ENCODE measurements at regions not wholly inside any gene's neighbourhood (a gene's known extent, or its start where the extent isn't known, plus 50 kb on each side); places are given as distances from the start of the nearest gene placed in this dataset.
A peak's percentile ranks its signal among the peaks of the same experiment; 100 is the strongest.

DNA sequence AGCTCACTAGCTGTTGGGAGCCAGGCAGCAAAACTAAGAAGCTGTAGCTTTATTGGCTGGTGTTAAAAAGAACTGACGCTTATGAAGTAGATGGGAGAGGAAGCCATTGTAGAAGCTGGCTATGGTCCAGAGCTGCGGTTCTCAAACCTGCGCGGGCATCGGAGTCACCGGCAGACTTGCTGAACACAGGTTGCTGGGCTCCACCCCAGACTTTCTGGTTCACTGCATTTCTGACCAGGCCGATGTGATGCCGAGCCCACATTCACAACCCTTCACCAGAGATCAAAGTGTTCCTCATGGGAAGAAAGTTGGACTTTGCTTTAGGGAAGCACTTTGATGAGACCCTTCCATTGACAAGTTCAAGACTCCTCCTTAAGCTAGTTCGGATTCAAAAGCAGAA is 231.6 kb downstream of the QKI start:
- no peaks in the 10 kb centered on the region for H3K4me1 ChIP-seq (ENCODE audit: control insufficient read depth in 1 of 2, extremely low read depth in 1 of 2, insufficient read depth in 2 of 2, low read length in 2 of 2)
- Mint-ChIP-seq H3K36me3 (no peaks in the 10 kb centered on the region), H3K27me3 (peaks cover 0 to 6% of the 10 kb centered on the region in 2 donors), H3K9me3 (no peaks in the 10 kb centered on the region), H3K4me3 (no peak overlapping the region), H3K27ac (no peak overlapping the region), H3K4me1 (no peaks in the 10 kb centered on the region)
- CTCF ChIA-PET = no interaction called here
- H3K4me3 ChIP-seq (ENCODE audit: control insufficient read depth in 1 of 2, extremely low read depth in 1 of 2, low read length in 1 of 2) = no peak overlapping the region
- H3K9me3 ChIP-seq = no peaks in the 10 kb centered on the region
- POLR2A ChIA-PET = no interaction called here
- no peak for DNase-seq
- WGBS (ENCODE audit: insufficient coverage) = 93% methylated on average over 9 of the region's 9 CpGs
- peaks cover 0 to 4% of the 10 kb centered on the region in 2 experiments for H3K27me3 ChIP-seq (replicated peaks in 1 of 2; ENCODE audit: control insufficient read depth in 2 of 2, extremely low read depth in 1 of 2, insufficient read depth in 2 of 2, low read length in 1 of 2)
- no peak overlapping the region for H3K27ac ChIP-seq (ENCODE audit: low read length)
- no peaks in the 10 kb centered on the region for H3K36me3 ChIP-seq (ENCODE audit: control insufficient read depth in 2 of 2, extremely low read depth in 1 of 2, insufficient read depth in 1 of 2, low read length in 1 of 2)
- no peak for ATAC-seq (replicated peaks in 1 of 4)

DNA sequence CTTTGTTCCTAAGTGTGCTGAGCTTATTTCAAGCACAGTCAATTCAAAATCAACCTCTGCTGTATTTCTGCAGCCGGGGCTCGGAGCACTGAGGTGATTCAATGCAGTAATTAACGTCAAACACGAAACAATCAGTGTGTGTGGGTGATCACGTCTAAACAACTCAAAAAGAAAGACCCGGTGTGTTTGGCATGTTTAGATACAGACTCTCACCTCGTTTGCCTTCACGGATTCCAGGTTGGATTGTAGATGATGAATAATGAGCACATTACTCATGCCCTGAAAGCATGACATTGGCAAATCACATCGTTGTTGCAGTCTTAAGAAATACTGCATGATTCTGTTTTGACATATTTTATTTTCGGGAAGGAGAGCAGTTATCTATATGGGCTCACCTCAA is 231.0 kb downstream of the QKI start:
- 73% methylated on average over 8 of the region's 10 CpGs for WGBS (ENCODE audit: insufficient coverage)
- H3K4me3 ChIP-seq (ENCODE audit: control insufficient read depth in 1 of 2, extremely low read depth in 1 of 2, low read length in 1 of 2) = no peak overlapping the region
- H3K36me3 ChIP-seq (ENCODE audit: control insufficient read depth in 2 of 2, extremely low read depth in 1 of 2, insufficient read depth in 1 of 2, low read length in 1 of 2) = no peaks in the 10 kb centered on the region
- ChIA-PET POLR2A (no interaction called here), CTCF (no interaction called here)
- Mint-ChIP-seq H3K27ac (no peak overlapping the region), H3K4me1 (no peaks in the 10 kb centered on the region), H3K9me3 (no peaks in the 10 kb centered on the region), H3K27me3 (peaks cover 0 to 6% of the 10 kb centered on the region in 2 donors), H3K36me3 (no peaks in the 10 kb centered on the region), H3K4me3 (no peak overlapping the region)
- no peaks in the 10 kb centered on the region for H3K9me3 ChIP-seq
- DNase-seq (no peak), ATAC-seq (replicated peaks in 1 of 4) (no peak)
- peaks cover 0 to 6% of the 10 kb centered on the region in 2 experiments for H3K27me3 ChIP-seq (replicated peaks in 1 of 2; ENCODE audit: control insufficient read depth in 2 of 2, extremely low read depth in 1 of 2, insufficient read depth in 2 of 2, low read length in 1 of 2)
- no peaks in the 10 kb centered on the region for H3K4me1 ChIP-seq (ENCODE audit: control insufficient read depth in 1 of 2, extremely low read depth in 1 of 2, insufficient read depth in 2 of 2, low read length in 2 of 2)
- no peak overlapping the region for H3K27ac ChIP-seq (ENCODE audit: low read length)

DNA sequence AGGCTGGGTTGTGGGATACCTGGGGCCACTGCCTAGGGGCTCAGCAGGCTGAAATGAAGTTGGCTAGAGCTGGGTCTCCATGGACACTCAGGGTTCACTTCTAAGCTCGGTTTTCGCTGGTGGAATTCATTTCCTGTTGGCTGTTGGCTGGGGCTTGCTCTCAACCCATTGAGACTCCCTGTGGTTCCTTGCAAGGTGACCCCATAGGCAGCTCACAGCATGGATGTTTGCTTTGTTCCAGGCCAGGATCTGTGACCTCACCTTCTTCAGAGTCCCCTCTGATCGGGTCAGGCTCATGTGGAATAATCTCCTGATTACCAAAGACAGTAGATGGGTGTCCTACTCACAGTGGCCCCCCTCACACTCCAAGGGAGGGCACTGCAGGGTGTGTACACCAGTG is 229.3 kb downstream of the QKI start:
- Histone ChIP-seq H3K4me3 (ENCODE audit: control insufficient read depth in 1 of 2, extremely low read depth in 1 of 2, low read length in 1 of 2) (no peak overlapping the region), H3K9me3 (no peaks in the 10 kb centered on the region), H3K4me1 (ENCODE audit: control insufficient read depth in 1 of 2, extremely low read depth in 1 of 2, insufficient read depth in 2 of 2, low read length in 2 of 2) (no peaks in the 10 kb centered on the region), H3K27me3 (replicated peaks in 1 of 2; ENCODE audit: control insufficient read depth in 2 of 2, extremely low read depth in 1 of 2, insufficient read depth in 2 of 2, low read length in 1 of 2) (peaks cover 0 to 10% of the 10 kb centered on the region in 2 experiments), H3K36me3 (ENCODE audit: control insufficient read depth in 2 of 2, extremely low read depth in 1 of 2, insufficient read depth in 1 of 2, low read length in 1 of 2) (no peaks in the 10 kb centered on the region), H3K27ac (ENCODE audit: low read length) (no peak overlapping the region)
- ChIA-PET POLR2A (no interaction called here), CTCF (no interaction called here)
- no peak for ATAC-seq (replicated peaks in 1 of 4)
- 80% methylated on average over 1 of the region's 3 CpGs for WGBS (ENCODE audit: insufficient coverage)
- Mint-ChIP-seq H3K4me3 (no peak overlapping the region), H3K27me3 (peaks cover 0 to 1% of the 10 kb centered on the region in 2 donors), H3K36me3 (no peaks in the 10 kb centered on the region), H3K9me3 (no peaks in the 10 kb centered on the region), H3K4me1 (no peaks in the 10 kb centered on the region), H3K27ac (no peak overlapping the region)
- no peak for DNase-seq

DNA sequence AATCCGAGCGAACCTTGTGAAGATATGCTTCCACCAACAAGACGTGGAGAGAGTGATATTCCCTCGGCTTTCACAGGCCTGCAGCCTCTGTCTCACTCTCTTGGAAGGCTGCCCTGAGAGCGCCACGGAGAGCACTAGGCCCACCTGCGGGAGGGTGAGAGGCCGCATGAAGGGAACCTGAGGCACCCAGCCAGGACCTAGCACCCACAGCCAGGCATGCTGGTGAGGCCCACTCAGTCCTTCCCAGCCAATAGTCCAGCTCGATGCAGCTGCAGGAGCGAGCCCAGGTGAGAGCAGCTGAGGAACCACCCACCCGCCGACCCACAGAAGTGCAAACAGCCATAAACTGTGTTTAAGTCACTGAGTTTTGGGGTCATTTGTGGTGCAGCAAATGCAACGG is 227.2 kb downstream of the QKI start:
- H3K27ac ChIP-seq (ENCODE audit: low read length) = no peak overlapping the region
- no peak overlapping the region for H3K4me3 ChIP-seq (ENCODE audit: control insufficient read depth in 1 of 2, extremely low read depth in 1 of 2, low read length in 1 of 2)
- ATAC-seq (replicated peaks in 1 of 4) (no peak), DNase-seq (no peak)
- Mint-ChIP-seq H3K27ac (no peak overlapping the region), H3K27me3 (peaks cover 0 to 1% of the 10 kb centered on the region in 2 donors), H3K4me3 (no peak overlapping the region), H3K4me1 (no peaks in the 10 kb centered on the region), H3K9me3 (no peaks in the 10 kb centered on the region), H3K36me3 (no peaks in the 10 kb centered on the region)
- H3K36me3 ChIP-seq (ENCODE audit: control insufficient read depth in 2 of 2, extremely low read depth in 1 of 2, insufficient read depth in 1 of 2, low read length in 1 of 2) = no peaks in the 10 kb centered on the region
- no peaks in the 10 kb centered on the region for H3K4me1 ChIP-seq (ENCODE audit: control insufficient read depth in 1 of 2, extremely low read depth in 1 of 2, insufficient read depth in 2 of 2, low read length in 2 of 2)
- H3K27me3 ChIP-seq (replicated peaks in 1 of 2; ENCODE audit: control insufficient read depth in 2 of 2, extremely low read depth in 1 of 2, insufficient read depth in 2 of 2, low read length in 1 of 2) = peaks cover 0 to 6% of the 10 kb centered on the region in 2 experiments
- no peaks in the 10 kb centered on the region for H3K9me3 ChIP-seq
- 86% methylated on average over 10 of the region's 13 CpGs for WGBS (ENCODE audit: insufficient coverage)
- ChIA-PET CTCF (no interaction called here), POLR2A (no interaction called here)

DNA sequence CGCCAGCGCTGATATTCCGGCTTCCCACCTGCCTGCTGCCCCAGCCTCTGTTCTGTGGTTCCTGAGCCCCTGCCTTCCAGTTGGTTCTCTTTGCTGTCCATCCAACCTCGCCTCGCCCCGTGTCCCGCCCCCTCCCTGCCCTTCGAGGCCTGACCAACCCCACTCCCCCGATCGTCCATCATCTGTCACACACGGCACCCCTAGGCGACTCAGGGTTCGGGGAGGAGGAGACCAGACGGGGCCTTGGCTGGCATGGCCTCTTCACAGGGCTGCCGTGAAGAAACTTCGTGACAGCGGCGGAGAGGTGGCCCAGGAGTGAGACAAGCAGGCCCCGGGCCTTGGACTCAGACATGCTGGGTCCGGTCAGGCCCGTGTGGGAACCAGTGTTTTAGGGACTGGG is 226.1 kb downstream of the QKI start:
- 92% methylated on average over 17 of the region's 21 CpGs for whole genome bisulfite sequencing (ENCODE audit: insufficient coverage)
- Mint-ChIP-seq H3K36me3 (no peaks in the 10 kb centered on the region), H3K27me3 (peaks cover 0 to 1% of the 10 kb centered on the region in 2 donors), H3K4me3 (no peak overlapping the region), H3K4me1 (no peaks in the 10 kb centered on the region), H3K27ac (no peak overlapping the region), H3K9me3 (no peaks in the 10 kb centered on the region)
- Histone ChIP-seq H3K27me3 (replicated peaks in 1 of 2; ENCODE audit: control insufficient read depth in 2 of 2, extremely low read depth in 1 of 2, insufficient read depth in 2 of 2, low read length in 1 of 2) (peaks cover 0 to 6% of the 10 kb centered on the region in 2 experiments), H3K4me3 (ENCODE audit: control insufficient read depth in 1 of 2, extremely low read depth in 1 of 2, low read length in 1 of 2) (no peak overlapping the region), H3K36me3 (ENCODE audit: control insufficient read depth in 2 of 2, extremely low read depth in 1 of 2, insufficient read depth in 1 of 2, low read length in 1 of 2) (no peaks in the 10 kb centered on the region), H3K9me3 (no peaks in the 10 kb centered on the region), H3K4me1 (ENCODE audit: control insufficient read depth in 1 of 2, extremely low read depth in 1 of 2, insufficient read depth in 2 of 2, low read length in 2 of 2) (no peaks in the 10 kb centered on the region), H3K27ac (ENCODE audit: low read length) (no peak overlapping the region)
- CTCF ChIA-PET = no interaction called here
- ATAC-seq (replicated peaks in 1 of 4) (no peak), DNase-seq (no peak)
- POLR2A ChIA-PET = no interaction called here

DNA sequence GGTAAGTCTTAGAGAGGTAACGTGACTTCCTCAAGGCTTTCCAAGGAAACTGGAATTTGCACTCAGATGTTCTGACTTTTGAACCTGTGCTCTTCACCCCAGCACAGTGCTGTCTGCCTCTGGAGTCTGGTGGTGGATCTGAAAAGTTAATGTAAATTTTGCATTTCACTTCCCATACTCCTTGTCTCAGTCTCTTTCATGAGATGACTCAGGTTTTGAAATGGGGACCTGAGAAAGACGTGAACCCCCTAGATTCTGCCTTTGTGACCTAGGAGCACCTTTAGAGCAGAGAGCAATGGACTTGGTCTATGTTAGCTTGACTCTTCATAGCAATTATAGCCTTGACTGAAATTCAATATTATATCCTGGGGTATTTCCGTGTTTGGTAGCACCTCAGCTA is 223.0 kb downstream of the QKI start:
- no peak for DNase-seq
- no peak overlapping the region for H3K27ac ChIP-seq (ENCODE audit: low read length)
- H3K9me3 ChIP-seq = no peaks in the 10 kb centered on the region
- Mint-ChIP-seq H3K27ac (no peak overlapping the region), H3K4me3 (no peak overlapping the region), H3K36me3 (no peaks in the 10 kb centered on the region), H3K9me3 (no peaks in the 10 kb centered on the region), H3K27me3 (peaks cover 6 to 15% of the 10 kb centered on the region in 2 donors), H3K4me1 (no peaks in the 10 kb centered on the region)
- no peaks in the 10 kb centered on the region for H3K36me3 ChIP-seq (ENCODE audit: control insufficient read depth in 2 of 2, extremely low read depth in 1 of 2, insufficient read depth in 1 of 2, low read length in 1 of 2)
- H3K4me1 ChIP-seq (ENCODE audit: control insufficient read depth in 1 of 2, extremely low read depth in 1 of 2, insufficient read depth in 2 of 2, low read length in 2 of 2) = no peaks in the 10 kb centered on the region
- no peak overlapping the region for H3K4me3 ChIP-seq (ENCODE audit: control insufficient read depth in 1 of 2, extremely low read depth in 1 of 2, low read length in 1 of 2)
- ATAC-seq (replicated peaks in 1 of 4) = no peak
- no CpG with 5 or more reads among the region's 3 CpGs for whole genome bisulfite sequencing (ENCODE audit: insufficient coverage)
- ChIA-PET POLR2A (no interaction called here), CTCF (no interaction called here)
- H3K27me3 ChIP-seq (replicated peaks in 1 of 2; ENCODE audit: control insufficient read depth in 2 of 2, extremely low read depth in 1 of 2, insufficient read depth in 2 of 2, low read length in 1 of 2) = peaks cover 2 to 13% of the 10 kb centered on the region in 2 experiments

DNA sequence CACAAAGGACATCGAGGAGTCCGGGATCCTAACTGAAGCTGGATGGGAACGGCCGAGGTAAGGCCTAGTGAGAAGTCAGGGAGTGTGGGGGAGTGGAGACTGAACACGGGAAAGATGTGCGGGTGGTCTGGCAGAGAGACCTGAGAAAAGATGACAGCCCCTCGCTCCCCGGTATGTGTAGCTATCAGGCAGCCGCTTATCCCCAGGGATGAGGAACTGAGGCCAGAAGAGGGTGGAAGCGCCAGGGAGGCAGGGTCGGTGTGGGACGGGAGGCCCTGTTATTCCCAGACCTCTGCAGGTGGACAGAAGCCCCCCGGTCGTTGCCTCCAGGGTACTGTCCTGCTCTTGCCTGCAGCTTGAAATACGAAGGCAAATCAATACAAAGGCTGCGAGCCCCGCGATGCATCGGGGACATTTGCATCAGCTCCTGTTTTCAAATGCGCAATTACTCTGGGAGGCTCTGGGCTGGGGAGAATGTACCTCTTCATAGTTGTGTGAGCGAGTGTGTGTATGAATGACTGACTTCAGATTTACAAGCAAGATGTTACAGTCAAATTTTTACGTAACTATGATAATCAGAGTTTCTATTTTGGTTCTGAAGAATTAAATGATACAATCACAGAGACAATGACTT is 221.3 kb downstream of the QKI start:
- Mint-ChIP-seq H3K36me3 (no peaks in the 10 kb centered on the region), H3K4me1 (no peaks in the 10 kb centered on the region), H3K27me3 (peaks cover 17 to 18% of the 10 kb centered on the region in 2 donors), H3K9me3 (no peaks in the 10 kb centered on the region), H3K4me3 (no peak overlapping the region), H3K27ac (no peak overlapping the region)
- H3K4me3 ChIP-seq (ENCODE audit: control insufficient read depth in 1 of 2, extremely low read depth in 1 of 2, low read length in 1 of 2) = no peak overlapping the region
- H3K36me3 ChIP-seq (ENCODE audit: control insufficient read depth in 2 of 2, extremely low read depth in 1 of 2, insufficient read depth in 1 of 2, low read length in 1 of 2) = no peaks in the 10 kb centered on the region
- no peaks in the 10 kb centered on the region for H3K9me3 ChIP-seq
- DNase-seq = no peak
- CTCF ChIA-PET = no interaction called here
- ATAC-seq (replicated peaks in 1 of 4) = peak in 1 of 4 experiments; percentile 27
- POLR2A ChIA-PET = no interaction called here
- WGBS (ENCODE audit: insufficient coverage) = 71% methylated on average over 18 of the region's 22 CpGs
- no peaks in the 10 kb centered on the region for H3K4me1 ChIP-seq (ENCODE audit: control insufficient read depth in 1 of 2, extremely low read depth in 1 of 2, insufficient read depth in 2 of 2, low read length in 2 of 2)
- no peak overlapping the region for H3K27ac ChIP-seq (ENCODE audit: low read length)
- peaks cover 2 to 20% of the 10 kb centered on the region in 2 experiments for H3K27me3 ChIP-seq (replicated peaks in 1 of 2; ENCODE audit: control insufficient read depth in 2 of 2, extremely low read depth in 1 of 2, insufficient read depth in 2 of 2, low read length in 1 of 2)

All from T-cell (primary cell).